IMR-90 (cell line): ENCODE measurements at regions not wholly inside any gene's neighbourhood (a gene's known extent, or its start where the extent isn't known, plus 50 kb on each side); places are given as distances from the start of the nearest gene placed in this dataset.
A peak's percentile ranks its signal among the peaks of the same experiment; 100 is the strongest.

Source experiments
- ATAC-seq: fragments of 200-7000 bp; cut with Tn5 transposase; 2 replicates; pipeline ENCODE4 v1.9.1; 2020; ENCODE audit warnings: low read depth, mild to moderate bottlenecking, moderate library complexity
- BruUV-seq: library from RNA; stranded (reverse); fragments of 400-500 nt; replicated peaks from 2 replicates; lab custom pipeline; 2021; lab: Mats Ljungman, UMichigan
- CTCF ChIA-PET: fragments of 300-600 bp; formaldehyde crosslinking; extraction: SDS; loops from one replicate; lab custom pipeline; 2021; ENCODE audit warnings: antibody characterized with exemption; lab: Yijun Ruan, JAX
- POLR2A ChIA-PET: fragments of 300-600 bp; sonication (Branson Sonifier 250); formaldehyde crosslinking; loops from one replicate; lab custom pipeline; 2022; ENCODE audit warnings: antibody characterized with exemption; ENCODE audit not compliant: unreplicated experiment; lab: Charles Lee
- DNase-seq: peaks from one replicate; pipeline ENCODE4 v3.0.0; 2013
- H2AFZ ChIP-seq: replicated peaks from 2 replicates; pipeline ENCODE3; 2013; ENCODE audit warnings: low read length, mild to moderate bottlenecking; ENCODE audit not compliant: poor library complexity
- H2AK5ac ChIP-seq: 2 replicates; pipeline ENCODE4 v1.6.1; 2013; ENCODE audit warnings: low read depth, low read length, inconsistent platforms
- H2AK9ac ChIP-seq: replicated peaks from 2 replicates; pipeline ENCODE3; 2013; ENCODE audit warnings: mild to moderate bottlenecking, low read depth, low read length, moderate library complexity; ENCODE audit not compliant: poor library complexity
- H2BK120ac ChIP-seq: 2 replicates; pipeline ENCODE4 v1.6.1; 2013; ENCODE audit warnings: low read depth, low read length, inconsistent platforms
- H2BK15ac ChIP-seq: 3 replicates; pipeline ENCODE4 v1.6.1; 2013; ENCODE audit warnings: low read depth, low read length, inconsistent platforms
- H2BK20ac ChIP-seq: 2 replicates; pipeline ENCODE4 v1.6.1; 2013; ENCODE audit warnings: low read depth, mild to moderate bottlenecking, inconsistent platforms, low read length, moderate library complexity
- H2BK5ac ChIP-seq: 2 replicates; pipeline ENCODE4 v1.6.1; 2013; ENCODE audit warnings: mild to moderate bottlenecking, low read depth, low read length, inconsistent platforms; ENCODE audit not compliant: poor library complexity, severe bottlenecking
- H3K14ac ChIP-seq: replicated peaks from 2 replicates; pipeline ENCODE4 v1.6.1; 2013; ENCODE audit warnings: low read depth, low read length, inconsistent platforms
- H3K18ac ChIP-seq: 2 replicates; pipeline ENCODE4 v1.6.1; 2013; ENCODE audit warnings: low read depth, low read length, control low read depth
- H3K23ac ChIP-seq: 2 replicates; pipeline ENCODE4 v1.6.1; 2013; ENCODE audit warnings: low read depth, low read length, inconsistent platforms
- H3K27ac ChIP-seq: 2 replicates; pipeline ENCODE4 v1.5.1; 2013; ENCODE audit warnings: mild to moderate bottlenecking, control low read depth, low read length; ENCODE audit not compliant: insufficient read depth
- H3K27me3 ChIP-seq: 2 replicates; pipeline ENCODE4 v1.6.1; 2013; ENCODE audit warnings: low read length; ENCODE audit not compliant: control insufficient read depth, insufficient read depth
- H3K36me3 ChIP-seq: 2 replicates; pipeline ENCODE4 v1.6.1; 2013; ENCODE audit warnings: low read length, mixed read lengths; ENCODE audit not compliant: control insufficient read depth, insufficient read depth
- H3K4ac ChIP-seq: 2 replicates; pipeline ENCODE4 v1.6.1; 2013; ENCODE audit warnings: low read depth, low read length, inconsistent platforms
- H3K4me1 ChIP-seq: 2 replicates; pipeline ENCODE4 v1.6.1; 2013; ENCODE audit warnings: low read length, mixed read lengths; ENCODE audit not compliant: control insufficient read depth, insufficient read depth
- H3K4me2 ChIP-seq: 2 replicates; pipeline ENCODE4 v1.6.1; 2013; ENCODE audit warnings: low read depth, mild to moderate bottlenecking, control low read depth, low read length, moderate library complexity
- H3K4me3 ChIP-seq: 2 replicates; pipeline ENCODE4 v1.5.1; 2013; ENCODE audit warnings: low read depth, mild to moderate bottlenecking, control low read depth, low read length, moderate library complexity; ENCODE audit not compliant: insufficient read depth
- H3K56ac ChIP-seq: 2 replicates; pipeline ENCODE4 v1.6.1; 2013; ENCODE audit warnings: low read length, inconsistent platforms; ENCODE audit not compliant: insufficient read depth; ENCODE audit errors: extremely low read depth
- H3K79me1 ChIP-seq, 2 experiments: 2 replicates each; pipeline ENCODE4 v1.6.1; 2013; ENCODE audit warnings: low read length in 2 of 2, inconsistent platforms in 1 of 2, low read depth in 1 of 2
- H3K9ac ChIP-seq: 2 replicates; pipeline ENCODE4 v1.6.1; 2013; ENCODE audit warnings: low read depth, low read length, control low read depth
- H3K9me1 ChIP-seq: 2 replicates; pipeline ENCODE4 v1.6.1; 2013; ENCODE audit warnings: low read length, inconsistent platforms; ENCODE audit not compliant: insufficient read depth
- H3K9me3 ChIP-seq: 2 replicates; pipeline ENCODE4 v1.6.1; 2013; ENCODE audit warnings: low read length; ENCODE audit not compliant: control insufficient read depth, insufficient read depth
- H4K20me1 ChIP-seq: 2 replicates; pipeline ENCODE4 v1.6.1; 2013; ENCODE audit warnings: low read length, inconsistent platforms; ENCODE audit not compliant: insufficient read depth
- H4K5ac ChIP-seq: 2 replicates; pipeline ENCODE4 v1.6.1; 2013; ENCODE audit warnings: mild to moderate bottlenecking, low read depth, low read length, control low read depth
- H4K8ac ChIP-seq, 2 experiments: 2 replicates each; pipeline ENCODE4 v1.6.1; 2013; ENCODE audit warnings: low read depth in 2 of 2, low read length in 2 of 2, control low read depth in 1 of 2, inconsistent platforms in 1 of 2
- H4K91ac ChIP-seq: 2 replicates; pipeline ENCODE4 v1.6.1; 2013; ENCODE audit warnings: low read depth, low read length, inconsistent platforms; ENCODE audit not compliant: insufficient read depth
- FOS ChIP-seq: fragments of 150-350 bp; IDR thresholded peaks from 2 replicates; pipeline ENCODE4 v1.6.1; 2016; ENCODE audit warnings: low read depth, low read length
- MAFK ChIP-seq: IDR thresholded peaks from 2 replicates; pipeline ENCODE4 v1.6.1; 2012; ENCODE audit warnings: low read depth, low read length, improper control_type of control experiment
- WGBS, 2 experiments: methylation state at CpG; one replicate each; pipeline versions ENCODE4 v1.1.5 to v1.1.7; 2013; ENCODE audit warnings: missing lambda C conversion rate in 2 of 2; ENCODE audit not compliant: insufficient read length in 1 of 2; ENCODE audit errors: extremely low coverage in 2 of 2; 5-methylcytosine and 5-hydroxymethylcytosine counted together
- dilution Hi-C: fragments of 300-500 bp; cut with HindIII; formaldehyde crosslinking; loops from one replicate; pipeline ENCODE4 v1.14.3; 2018; ENCODE audit warnings: low sequenced_read_pairs; ENCODE audit not compliant: unreplicated experiment
- in situ Hi-C: fragments of 300-500 bp; cut with MboI; formaldehyde crosslinking; loops from 3 replicates; pipeline ENCODE4 v1.14.3; 2019; ENCODE audit warnings: low sequenced_read_pairs, inconsistent platforms, mixed read lengths
- intact Hi-C: fragments of 100-400 bp; cut with micrococcal nuclease; formaldehyde crosslinking; loops from 2 replicates; pipeline ENCODE4 v1.10.0; 2022

- in situ Hi-C loops = no loop called here
- dilution Hi-C loops = no loop called here
- Histone ChIP-seq H3K79me1 (no peaks in the 10 kb centered on the region), H3K18ac (no peak overlapping the region), H3K9me1 (no peaks in the 10 kb centered on the region), H2AFZ (no peak overlapping the region), H2BK120ac (no peak overlapping the region), H2BK5ac (no peak overlapping the region), H2AK5ac (no peak overlapping the region), H3K9me3 (no peaks in the 10 kb centered on the region), H3K14ac (no peak overlapping the region), H2BK20ac (no peak overlapping the region), H3K4me1 (peaks cover 3% of the 10 kb centered on the region; the same call in 1 of the 2 replicates), H2BK15ac (no peak overlapping the region), H3K23ac (no peak overlapping the region), H3K36me3 (no peaks in the 10 kb centered on the region), H4K91ac (no peak overlapping the region), H2AK9ac (no peak overlapping the region), H3K56ac (no peak overlapping the region), H3K27ac (no peak overlapping the region), H4K5ac (no peak overlapping the region), H4K20me1 (no peaks in the 10 kb centered on the region), H3K27me3 (no peaks in the 10 kb centered on the region), H3K4me2 (no peak overlapping the region), H4K8ac (no peak overlapping the region), H3K4ac (no peak overlapping the region), H3K4me3 (no peak overlapping the region), H3K9ac (no peak overlapping the region)
- WGBS, 2 experiments = no CpG with 5 or more reads among the region's 7 CpGs
- POLR2A ChIA-PET = no interaction called here
- BruUV-seq = no TSS peak
- TF ChIP-seq FOS = no peak
- TF ChIP-seq MAFK = peak; percentile 63
- DNase-seq (no peak), ATAC-seq (no peak)
- intact Hi-C loops = no loop called here
- CTCF ChIA-PET = no interaction called here
Observed at GRCh38 chr13:44792096-44792495, 197.2 kb downstream of the NUFIP1 start.
